HPDE6-E6E7 (cell line): ENCODE measurements at regions not wholly inside any gene's neighbourhood (a gene's known extent, or its start where the extent isn't known, plus 50 kb on each side); places are given as distances from the start of the nearest gene placed in this dataset.

ENCODE experiments used
- DNase-seq: peaks from one replicate; pipeline ENCODE4 v3.0.0; 2011; ENCODE audit warnings: missing footprints; ENCODE audit errors: extremely low spot score

DNA sequence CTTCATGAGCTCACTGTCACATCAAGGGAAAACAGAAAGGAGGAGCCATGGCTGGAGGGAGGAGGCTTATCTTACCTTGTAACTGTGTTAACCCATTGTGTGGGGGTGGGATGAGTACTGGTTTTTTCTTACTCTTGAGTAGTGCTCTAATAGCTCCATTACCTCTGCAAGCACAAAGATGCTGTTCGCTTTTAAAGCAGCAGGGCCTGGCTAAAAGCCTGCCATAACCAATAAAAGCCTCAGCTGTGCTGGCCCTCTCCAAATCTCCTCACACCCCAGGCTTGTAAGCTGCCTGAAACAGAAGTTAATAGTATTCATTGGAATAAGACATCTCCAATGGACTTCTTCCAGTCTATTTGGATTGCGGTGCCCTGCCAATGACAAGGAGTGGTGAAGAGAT, 544.1 kb downstream of the TUSC7 start:
- no peak for DNase-seq

- DNase-seq: no peak
These were observed 545.4 kb downstream of the TUSC7 start for GRCh38 chr3:117254985-117255384.

- no peak for DNase-seq
These were observed 546.2 kb downstream of the TUSC7 start for GRCh38 chr3:117255736-117256135.

- no peak for DNase-seq
These were observed 552.4 kb downstream of the TUSC7 start for GRCh38 chr3:117261983-117262421.

DNA sequence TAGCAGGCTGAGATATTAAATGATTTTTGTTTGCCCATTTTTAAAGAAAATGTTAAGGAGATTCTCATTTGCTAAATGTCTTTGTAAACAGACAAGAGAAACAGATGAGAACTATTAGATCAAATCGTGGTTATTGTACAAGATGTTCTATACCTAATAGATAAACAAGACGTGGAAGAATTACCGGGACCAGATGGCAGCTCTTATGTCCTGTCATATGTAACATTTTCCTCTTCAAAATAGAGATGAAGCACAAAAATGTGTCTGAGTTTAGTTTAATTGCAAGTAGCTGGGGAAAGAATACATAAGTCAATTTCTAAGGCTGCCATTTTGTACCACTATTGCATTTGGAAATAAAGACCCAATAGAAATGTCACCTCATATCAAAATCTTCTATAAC, 553.7 kb downstream of the TUSC7 start:
- no peak for DNase-seq

DNA sequence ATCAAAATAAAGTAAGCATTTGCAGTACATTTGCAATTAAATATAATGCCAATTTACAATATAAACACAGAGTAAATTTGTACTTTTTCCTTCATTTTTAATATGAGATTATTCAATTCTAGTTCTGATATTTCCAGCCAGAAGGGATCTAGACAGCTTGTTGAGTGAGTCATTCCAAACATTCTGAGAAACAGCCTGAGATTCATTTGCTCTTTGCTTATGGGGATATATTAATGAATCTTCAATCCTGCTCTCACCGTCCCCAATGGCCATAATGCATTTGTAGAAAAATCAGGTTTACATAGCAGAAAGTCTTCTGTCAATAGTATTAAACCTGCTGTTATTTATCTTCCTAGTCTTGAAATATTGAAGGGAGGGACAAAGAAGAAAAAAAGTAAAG, 554.2 kb downstream of the TUSC7 start:
- no peak for DNase-seq

GRCh38 chr3:117264204-117264994, 554.8 kb downstream of the TUSC7 start:
- DNase-seq: no peak

GRCh38 chr3:117266806-117267205, 557.2 kb downstream of the TUSC7 start:
- DNase-seq: no peak

DNA sequence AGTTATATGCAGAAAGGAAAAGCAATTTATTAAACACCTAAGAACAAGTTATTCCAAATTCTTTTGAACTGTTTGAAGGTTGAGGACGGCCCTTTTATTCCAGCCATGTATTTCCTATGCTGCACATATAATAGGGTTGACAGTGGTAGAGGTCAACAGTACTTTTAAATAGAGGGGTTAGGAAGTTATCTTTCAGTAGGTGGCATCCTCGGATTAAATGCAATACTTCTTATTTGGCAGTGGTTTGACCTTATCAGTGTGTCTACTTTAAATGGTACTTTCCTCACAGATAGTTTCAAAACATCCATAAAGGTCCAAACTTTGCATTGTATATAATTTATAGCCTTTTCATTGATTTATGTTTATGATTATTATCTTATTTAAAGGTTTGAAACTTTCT, 558.7 kb downstream of the TUSC7 start:
- no peak for DNase-seq

- DNase-seq: no peak
These were observed 562.7 kb downstream of the TUSC7 start for GRCh38 chr3:117272274-117272673.

- no peak for DNase-seq
These were observed 563.4 kb downstream of the TUSC7 start for GRCh38 chr3:117272876-117273523.

- DNase-seq: no peak
These were observed 568.2 kb downstream of the TUSC7 start for GRCh38 chr3:117277816-117278215.

GRCh38 chr3:117278424-117279190, 569.0 kb downstream of the TUSC7 start:
- DNase-seq: peak; percentile 48

GRCh38 chr3:117281371-117281770, 571.8 kb downstream of the TUSC7 start:
- DNase-seq: no peak

GRCh38 chr3:117282566-117282965, 573.0 kb downstream of the TUSC7 start:
- no peak for DNase-seq

DNA sequence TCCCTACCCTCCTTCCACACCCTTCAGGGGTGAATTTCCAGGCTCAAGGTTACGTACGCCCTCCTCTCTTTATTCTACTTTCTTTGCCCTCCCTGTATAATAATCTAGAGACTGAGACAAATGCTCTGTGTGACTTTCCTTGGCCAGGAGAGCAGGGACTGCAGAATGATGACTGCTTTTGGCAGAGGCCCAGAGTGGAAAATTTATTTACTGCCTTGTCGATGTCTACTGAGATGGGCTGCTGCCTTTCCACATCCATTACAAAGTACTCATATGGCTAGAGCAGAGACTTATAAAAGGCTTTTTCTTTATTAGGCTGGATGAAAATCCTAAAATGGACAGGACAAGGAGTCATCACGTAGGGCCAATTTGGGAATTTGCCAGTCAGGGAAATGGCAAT, 576.2 kb downstream of the TUSC7 start:
- no peak for DNase-seq

GRCh38 chr3:117286488-117286887, 576.9 kb downstream of the TUSC7 start:
- DNase-seq: no peak

DNA sequence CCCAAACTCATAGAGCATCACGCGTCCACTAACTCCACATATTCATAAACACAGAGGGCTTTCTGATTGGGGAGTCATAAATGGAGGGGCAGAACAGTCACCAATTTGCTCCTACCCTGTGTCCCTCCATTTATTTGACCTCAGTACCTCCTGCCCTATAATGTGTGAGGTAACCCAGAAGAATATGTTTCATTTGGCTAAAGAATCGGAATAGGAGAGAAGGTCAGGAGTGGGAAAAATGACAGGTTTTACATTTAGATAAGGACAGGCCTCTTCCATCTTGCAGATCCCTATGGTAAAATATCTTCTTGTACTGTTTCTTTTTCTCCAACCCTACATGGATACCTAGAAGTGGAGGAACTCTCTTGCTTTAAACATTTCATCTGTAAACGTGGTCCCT, 578.0 kb downstream of the TUSC7 start:
- DNase-seq: no peak

DNA sequence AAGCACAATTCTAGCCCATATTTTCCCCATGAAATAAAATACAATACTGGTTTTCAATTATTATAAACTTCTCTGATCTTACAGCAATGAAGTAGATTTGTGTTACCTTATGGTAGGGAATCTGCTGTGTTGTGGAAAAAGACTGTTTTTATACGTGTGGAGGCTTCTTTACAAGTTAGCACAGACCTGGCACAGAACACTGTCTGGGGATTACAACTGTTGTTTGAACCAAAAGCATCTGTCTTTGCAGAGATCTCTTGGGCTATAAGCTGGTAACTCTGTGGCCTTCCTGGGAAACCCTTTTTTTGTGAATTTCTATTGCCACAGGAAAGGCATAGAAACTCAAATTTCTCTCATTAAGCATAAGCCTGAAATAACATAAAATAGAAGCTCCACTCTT, 581.9 kb downstream of the TUSC7 start:
- no peak for DNase-seq

GRCh38 chr3:117297065-117297464, 587.5 kb downstream of the TUSC7 start:
- no peak for DNase-seq

GRCh38 chr3:117297541-117297940, 588.0 kb downstream of the TUSC7 start:
- DNase-seq: no peak

DNA sequence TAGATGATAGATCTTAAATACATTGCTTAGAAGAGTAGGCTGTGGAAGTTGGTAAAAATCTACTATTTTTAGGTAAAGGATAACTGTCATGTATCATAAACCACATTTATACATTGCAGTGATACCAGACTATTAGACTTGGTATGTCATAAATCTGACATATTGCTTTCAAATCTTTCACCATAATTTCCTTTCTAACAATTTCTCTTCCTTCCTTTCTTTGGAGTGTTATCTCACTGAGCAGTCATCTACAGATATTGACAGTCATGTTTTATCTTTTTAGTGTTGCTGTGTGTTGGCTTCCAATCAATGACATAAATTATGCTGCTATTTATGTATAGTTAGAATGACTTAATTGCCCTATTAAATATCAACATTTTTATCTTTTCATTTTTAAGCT, 588.7 kb downstream of the TUSC7 start:
- no peak for DNase-seq

DNA sequence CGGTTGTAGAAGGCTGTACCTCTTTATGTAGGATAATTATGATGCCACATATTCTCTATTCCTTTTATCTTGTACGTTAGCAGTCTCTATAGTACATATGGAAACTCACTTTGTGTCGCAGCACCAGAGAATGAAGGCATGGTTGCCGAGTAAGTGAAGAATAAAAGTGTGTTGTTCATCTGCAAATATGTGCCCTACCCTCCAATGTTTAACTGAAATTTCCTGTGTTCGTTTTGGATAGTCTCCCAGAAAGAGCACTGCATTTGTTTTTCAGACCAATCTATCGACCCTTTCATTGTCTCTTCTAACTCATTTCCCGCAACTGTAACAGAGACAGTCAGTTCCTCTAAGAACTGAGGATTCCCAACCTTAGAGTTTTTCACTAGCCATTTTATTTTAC, 592.8 kb downstream of the TUSC7 start:
- DNase-seq: no peak
